Upper lobe of right lung (tissue), 1 donor: ENCODE measurements at regions not wholly inside any gene's neighbourhood (a gene's known extent, or its start where the extent isn't known, plus 50 kb on each side); places are given as distances from the start of the nearest gene placed in this dataset.

ENCODE experiments used
- ATAC-seq: fragments of 200-7000 bp; cut with Tn5 transposase; one replicate; pipeline ENCODE4 v1.9.1; 2020; ENCODE audit warnings: mild to moderate bottlenecking, moderate library complexity
- DNase-seq: peaks from one replicate; pipeline ENCODE4 v3.0.0-alpha.2; 2020
- H3K27ac ChIP-seq: fragments of 200-600 bp; one replicate; pipeline ENCODE4 v1.8.0; 2022
- H3K27me3 ChIP-seq: fragments of 200-600 bp; one replicate; pipeline ENCODE4 v1.8.0; 2022; ENCODE audit warnings: mild to moderate bottlenecking
- H3K36me3 ChIP-seq: fragments of 200-600 bp; one replicate; pipeline ENCODE4 v1.8.0; 2022
- H3K4me1 ChIP-seq: fragments of 200-600 bp; one replicate; pipeline ENCODE4 v1.8.0; 2022
- H3K4me3 ChIP-seq: fragments of 200-600 bp; one replicate; pipeline ENCODE4 v1.8.0; 2022; ENCODE audit warnings: mild to moderate bottlenecking
- H3K9me3 ChIP-seq: fragments of 200-600 bp; one replicate; pipeline ENCODE4 v1.8.0; 2022
- intact Hi-C: fragments of 100-400 bp; cut with DNase I; formaldehyde crosslinking; loops from one replicate; pipeline ENCODE4 v1.11.0; 2022
- TF ChIP-seq, protein P1 (sequence below): fragments of 200-600 bp; IDR thresholded peaks from one replicate; pipeline ENCODE4 v1.8.0; 2022; ENCODE audit warnings: antibody characterized with exemption
- donor health status: DM: no; HTN: yes; CAD: no; lungs with severe emphysema.

DNA sequence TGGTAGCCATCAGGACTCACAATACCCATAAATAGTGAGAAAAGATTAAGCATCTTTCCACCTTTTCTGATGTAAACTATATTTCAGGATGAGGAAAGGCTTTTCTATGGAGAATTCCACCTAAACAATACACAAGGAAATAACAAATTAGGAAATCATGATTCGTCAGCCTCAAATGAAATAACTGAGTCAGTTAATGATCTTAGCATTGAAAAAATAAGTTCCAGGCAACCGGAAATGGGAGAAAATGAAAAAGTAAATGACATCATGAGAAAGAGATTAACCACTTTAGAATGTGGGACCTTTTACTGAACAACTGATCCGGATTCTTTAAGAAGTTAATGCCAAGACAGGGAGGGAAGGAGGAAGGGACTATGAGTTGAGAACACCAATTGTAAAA lies 742.3 kb downstream of the TNS3 start:
- TF ChIP-seq, protein P1, sequence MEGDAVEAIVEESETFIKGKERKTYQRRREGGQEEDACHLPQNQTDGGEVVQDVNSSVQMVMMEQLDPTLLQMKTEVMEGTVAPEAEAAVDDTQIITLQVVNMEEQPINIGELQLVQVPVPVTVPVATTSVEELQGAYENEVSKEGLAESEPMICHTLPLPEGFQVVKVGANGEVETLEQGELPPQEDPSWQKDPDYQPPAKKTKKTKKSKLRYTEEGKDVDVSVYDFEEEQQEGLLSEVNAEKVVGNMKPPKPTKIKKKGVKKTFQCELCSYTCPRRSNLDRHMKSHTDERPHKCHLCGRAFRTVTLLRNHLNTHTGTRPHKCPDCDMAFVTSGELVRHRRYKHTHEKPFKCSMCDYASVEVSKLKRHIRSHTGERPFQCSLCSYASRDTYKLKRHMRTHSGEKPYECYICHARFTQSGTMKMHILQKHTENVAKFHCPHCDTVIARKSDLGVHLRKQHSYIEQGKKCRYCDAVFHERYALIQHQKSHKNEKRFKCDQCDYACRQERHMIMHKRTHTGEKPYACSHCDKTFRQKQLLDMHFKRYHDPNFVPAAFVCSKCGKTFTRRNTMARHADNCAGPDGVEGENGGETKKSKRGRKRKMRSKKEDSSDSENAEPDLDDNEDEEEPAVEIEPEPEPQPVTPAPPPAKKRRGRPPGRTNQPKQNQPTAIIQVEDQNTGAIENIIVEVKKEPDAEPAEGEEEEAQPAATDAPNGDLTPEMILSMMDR: no peak
- DNase-seq (no peak), ATAC-seq (no peak)
- H3K9me3 ChIP-seq: no peaks in the 10 kb centered on the region
- H3K4me3 ChIP-seq: no peak overlapping the region
- no peak overlapping the region for H3K27ac ChIP-seq
- no peaks in the 10 kb centered on the region for H3K4me1 ChIP-seq
- intact Hi-C loops: no loop called here
- no peaks in the 10 kb centered on the region for H3K27me3 ChIP-seq
- no peaks in the 10 kb centered on the region for H3K36me3 ChIP-seq

DNA sequence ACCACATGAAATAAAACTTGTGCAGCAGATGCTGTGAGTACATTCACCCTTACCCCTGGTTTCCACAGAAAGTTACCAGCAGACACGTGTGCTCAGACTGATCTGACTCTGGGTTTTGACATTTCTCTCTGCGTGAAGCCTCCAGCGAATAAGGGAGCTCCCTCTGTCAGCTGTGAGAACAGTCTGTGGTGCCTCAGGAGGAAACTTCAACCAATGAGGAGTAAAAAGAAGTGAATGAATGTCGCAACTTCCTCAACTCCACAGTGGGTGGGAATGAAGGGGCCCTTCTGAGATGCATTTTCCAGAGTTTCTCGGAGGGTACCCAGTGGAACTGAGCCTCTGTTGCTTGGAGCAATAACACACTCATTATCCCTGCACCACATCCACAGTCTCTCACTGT lies 743.4 kb downstream of the TNS3 start:
- no peak overlapping the region for H3K4me3 ChIP-seq
- no peaks in the 10 kb centered on the region for H3K27me3 ChIP-seq
- DNase-seq (no peak), ATAC-seq (no peak)
- H3K36me3 ChIP-seq: no peaks in the 10 kb centered on the region
- TF ChIP-seq, protein P1: no peak
- H3K4me1 ChIP-seq: no peaks in the 10 kb centered on the region
- intact Hi-C loops: no loop called here
- no peak overlapping the region for H3K27ac ChIP-seq
- no peaks in the 10 kb centered on the region for H3K9me3 ChIP-seq

DNA sequence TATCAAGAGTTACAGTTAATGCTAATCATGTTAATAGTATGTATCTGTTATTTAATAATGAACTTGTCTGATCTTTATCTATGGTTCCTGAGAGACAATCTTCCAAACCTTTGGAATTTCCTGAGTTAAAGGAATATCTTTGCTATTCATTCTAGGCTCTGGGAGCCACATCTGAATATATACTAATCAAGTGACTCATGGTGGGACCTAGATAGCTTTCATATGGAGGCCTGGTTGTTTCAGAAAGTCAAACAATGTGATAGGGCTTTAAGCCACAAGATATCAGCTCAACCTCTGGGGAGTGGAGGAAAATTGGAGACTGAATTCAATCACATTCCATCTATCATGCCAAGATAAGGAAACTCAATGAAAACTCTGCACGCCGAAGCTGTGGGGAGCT lies 746.4 kb downstream of the TNS3 start:
- DNase-seq (no peak), ATAC-seq (no peak)
- Histone ChIP-seq H3K4me1 (no peaks in the 10 kb centered on the region), H3K27ac (no peak overlapping the region), H3K9me3 (no peaks in the 10 kb centered on the region), H3K27me3 (no peaks in the 10 kb centered on the region), H3K36me3 (no peaks in the 10 kb centered on the region), H3K4me3 (no peak overlapping the region)
- intact Hi-C loops: no loop called here
- TF ChIP-seq, protein P1: no peak

DNA sequence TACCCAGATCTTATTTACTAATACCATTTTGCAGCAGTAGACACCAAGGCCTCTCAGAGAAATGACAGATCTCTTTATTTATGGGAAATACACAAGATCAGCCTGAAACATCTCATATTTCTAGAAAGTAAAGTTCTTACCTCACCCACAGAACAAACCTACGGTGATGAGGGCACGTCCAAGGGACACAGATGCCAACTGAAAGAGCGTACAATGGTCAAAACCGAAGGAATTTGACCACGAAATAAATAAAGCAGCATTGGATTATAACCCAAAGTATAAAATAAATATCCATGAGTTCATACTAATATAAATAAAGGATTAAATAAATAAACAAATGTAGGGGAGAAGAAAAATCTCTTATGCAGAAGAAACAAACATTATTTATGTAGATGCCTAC lies 747.0 kb downstream of the TNS3 start:
- Histone ChIP-seq H3K4me3 (no peak overlapping the region), H3K27ac (no peak overlapping the region), H3K36me3 (no peaks in the 10 kb centered on the region), H3K9me3 (no peaks in the 10 kb centered on the region), H3K27me3 (no peaks in the 10 kb centered on the region), H3K4me1 (no peaks in the 10 kb centered on the region)
- TF ChIP-seq, protein P1: no peak
- intact Hi-C loops: no loop called here
- DNase-seq (no peak), ATAC-seq (no peak)

DNA sequence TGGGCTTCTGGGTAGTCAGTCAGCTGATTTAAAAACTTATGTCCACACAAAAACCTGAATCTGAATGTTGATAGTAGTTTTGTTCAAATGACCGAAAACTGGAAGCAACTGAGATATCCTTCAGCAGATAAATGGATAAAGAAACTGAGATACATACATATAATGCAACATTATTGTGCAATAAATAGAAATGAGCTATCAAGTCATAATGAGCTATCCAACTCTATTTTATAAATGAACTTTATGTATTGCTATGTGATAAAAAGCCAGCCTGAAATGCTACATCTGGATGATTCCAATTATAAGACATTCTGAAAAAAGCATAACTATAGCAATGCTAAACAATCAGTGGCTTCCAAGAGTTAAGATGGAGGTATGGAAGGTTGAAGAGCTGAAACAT lies 748.7 kb downstream of the TNS3 start:
- intact Hi-C loops: no loop called here
- Histone ChIP-seq H3K9me3 (no peaks in the 10 kb centered on the region), H3K36me3 (no peaks in the 10 kb centered on the region), H3K4me3 (no peak overlapping the region), H3K4me1 (no peaks in the 10 kb centered on the region), H3K27me3 (no peaks in the 10 kb centered on the region), H3K27ac (no peak overlapping the region)
- DNase-seq (no peak), ATAC-seq (no peak)
- TF ChIP-seq, protein P1: no peak

DNA sequence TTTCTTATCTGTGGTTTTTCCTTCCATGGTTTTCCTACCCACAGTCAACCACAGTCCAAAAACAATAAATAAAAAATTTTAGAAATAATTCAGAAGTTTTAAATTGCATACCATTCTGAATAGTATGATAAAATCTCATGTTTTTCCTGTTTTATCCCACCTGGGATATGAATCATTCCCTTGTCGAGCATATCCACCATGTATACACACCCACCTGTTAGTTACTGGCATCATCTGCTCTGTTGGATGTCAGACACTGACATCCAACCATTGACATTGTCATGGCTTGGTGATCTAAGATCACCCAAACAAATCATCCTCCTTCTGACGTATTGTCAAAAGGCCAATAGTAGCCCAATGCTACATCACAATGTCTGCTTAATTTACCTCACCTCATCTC lies 749.8 kb downstream of the TNS3 start:
- intact Hi-C loops: no loop called here
- Histone ChIP-seq H3K4me1 (no peaks in the 10 kb centered on the region), H3K36me3 (no peaks in the 10 kb centered on the region), H3K27ac (no peak overlapping the region), H3K27me3 (no peaks in the 10 kb centered on the region), H3K9me3 (no peaks in the 10 kb centered on the region), H3K4me3 (no peak overlapping the region)
- DNase-seq: no peak
- TF ChIP-seq, protein P1: no peak
- ATAC-seq: no peak
